Endothelial cell of umbilical vein (primary cell): ENCODE measurements at regions not wholly inside any gene's neighbourhood (a gene's known extent, or its start where the extent isn't known, plus 50 kb on each side); places are given as distances from the start of the nearest gene placed in this dataset.

Source experiments
- BruUV-seq: library from RNA; stranded (reverse); fragments of 400-500 nt; replicated peaks from 2 replicates; lab custom pipeline; 2021; lab: Mats Ljungman, UMichigan
- CTCF ChIA-PET: fragments of 300-600, 350-600 bp; sonication (Branson Sonifier 250); formaldehyde crosslinking; loops from one replicate; lab custom pipeline; 2021; ENCODE audit warnings: antibody characterized with exemption, inconsistent platforms; lab: Charles Lee
- POLR2A ChIA-PET: fragments of 300-600, 350-600 bp; sonication (Branson Sonifier 250); formaldehyde crosslinking; loops from one replicate; lab custom pipeline; 2021; ENCODE audit warnings: antibody characterized with exemption, inconsistent platforms; lab: Charles Lee
- DNase-seq: peaks from one replicate; pipeline ENCODE4 v3.0.0-alpha.2; 2011; ENCODE audit warnings: low read depth, low spot score
- FAIRE-seq: peaks from 2 replicates; lab custom pipeline; 2011; peaks lifted over from hg19 to GRCh38; lab: Jason Lieb, UNC
- H2AFZ ChIP-seq: 2 replicates; pipeline ENCODE4 v1.6.0; 2012; ENCODE audit warnings: low read depth, low read length, control low read depth, inconsistent platforms
- H3K27ac ChIP-seq: 2 replicates; pipeline ENCODE4 v1.5.1; 2011; ENCODE audit warnings: low read depth, mild to moderate bottlenecking, control low read depth, low read length, moderate library complexity; ENCODE audit not compliant: insufficient read depth
- H3K27me3 ChIP-seq, 2 experiments: 2 replicates each; pipeline versions ENCODE4 v1.6.0 to v1.6.1; 2011; ENCODE audit warnings: low read length in 2 of 2, mixed read lengths in 1 of 2; ENCODE audit not compliant: control insufficient read depth in 2 of 2, insufficient read depth in 2 of 2
- H3K36me3 ChIP-seq, 2 experiments: 2 replicates in 1 of 2; 3 replicates in 1 of 2; pipeline ENCODE4 v1.5.1; 2011; ENCODE audit warnings: low read length in 2 of 2, mild to moderate bottlenecking in 1 of 2, moderate library complexity in 1 of 2; ENCODE audit not compliant: control insufficient read depth in 2 of 2, insufficient read depth in 2 of 2; ENCODE audit errors: extremely low read depth in 1 of 2
- H3K4me1 ChIP-seq: 3 replicates; pipeline ENCODE4 v1.5.1; 2011; ENCODE audit warnings: mild to moderate bottlenecking, low read length; ENCODE audit not compliant: control insufficient read depth, insufficient read depth; ENCODE audit errors: extremely low read depth
- H3K4me2 ChIP-seq: 2 replicates; pipeline ENCODE4 v1.6.1; 2011; ENCODE audit warnings: low read length, control low read depth, mixed read lengths; ENCODE audit not compliant: insufficient read depth
- H3K4me3 ChIP-seq, 3 experiments: fragments of 200-600 bp in 1 of 3; sonication (generic), shearing (Covaris generic) in 1 of 3; replicated peaks in 1 of 3; 2 replicates each; pipeline ENCODE4 v1.5.1; 2011 to 2016; ENCODE audit warnings: control low read depth in 3 of 3, low read length in 3 of 3, mild to moderate bottlenecking in 2 of 3, inconsistent platforms in 1 of 3, low read depth in 1 of 3, moderate library complexity in 1 of 3; ENCODE audit not compliant: insufficient read depth in 1 of 3
- H3K79me2 ChIP-seq: 2 replicates; pipeline ENCODE4 v1.6.0; 2012; ENCODE audit warnings: low read length, inconsistent platforms; ENCODE audit not compliant: control insufficient read depth, insufficient read depth
- H3K9ac ChIP-seq: replicated peaks from 2 replicates; pipeline ENCODE3; 2011; ENCODE audit warnings: low read length, control low read depth; ENCODE audit not compliant: insufficient read depth; ENCODE audit errors: extremely low read depth
- H3K9me1 ChIP-seq: replicated peaks from 3 replicates; pipeline ENCODE4 v1.6.0; 2011; ENCODE audit warnings: mild to moderate bottlenecking, low read length; ENCODE audit not compliant: control insufficient read depth, insufficient read depth; ENCODE audit errors: extremely low read depth
- H3K9me3 ChIP-seq: replicated peaks from 2 replicates; pipeline ENCODE4 v1.5.1; 2012; ENCODE audit warnings: low read length, inconsistent platforms; ENCODE audit not compliant: control insufficient read depth, insufficient read depth
- H4K20me1 ChIP-seq: replicated peaks from 2 replicates; pipeline ENCODE3; 2011; ENCODE audit warnings: mild to moderate bottlenecking, low read length; ENCODE audit not compliant: control insufficient read depth, insufficient read depth; ENCODE audit errors: extremely low read depth
- CTCF ChIP-seq, 2 donors: IDR thresholded peaks; 1 replicate in 1 of 2; 2 replicates in 1 of 2; pipeline ENCODE4 v1.5.1; 2011; ENCODE audit warnings: low read length in 2 of 2, mild to moderate bottlenecking in 2 of 2, moderate library complexity in 2 of 2, control low read depth in 1 of 2, inconsistent platforms in 1 of 2, low read depth in 1 of 2; ENCODE audit not compliant: insufficient read depth in 1 of 2; ENCODE audit errors: extremely low read depth in 1 of 2
- EZH2 ChIP-seq: IDR thresholded peaks from 2 replicates; pipeline ENCODE4 v1.6.1; 2012; ENCODE audit warnings: borderline replicate concordance, low read depth, mild to moderate bottlenecking, moderate library complexity, low read length, inconsistent platforms; ENCODE audit not compliant: severe bottlenecking
- FOS ChIP-seq: IDR thresholded peaks from 2 replicates; pipeline ENCODE4 v1.6.1; 2011; ENCODE audit warnings: mild to moderate bottlenecking, low read length, moderate library complexity, borderline replicate concordance; ENCODE audit not compliant: insufficient read depth
- GATA2 ChIP-seq: IDR thresholded peaks from 2 replicates; pipeline ENCODE4 v1.7.0; 2011; ENCODE audit warnings: low read depth, mild to moderate bottlenecking, moderate library complexity, mixed read lengths, low read length; ENCODE audit not compliant: insufficient read length, insufficient read depth
- JUN ChIP-seq: IDR thresholded peaks from 2 replicates; pipeline ENCODE4 v1.6.1; 2011; ENCODE audit warnings: borderline replicate concordance, low read depth; ENCODE audit not compliant: insufficient read length, insufficient read depth
- MAX ChIP-seq: IDR thresholded peaks from 2 replicates; pipeline ENCODE4 v1.6.1; 2011; ENCODE audit not compliant: insufficient read depth, insufficient read length
- MYC ChIP-seq: IDR thresholded peaks from one replicate; pipeline ENCODE4 v1.6.1; 2011; ENCODE audit warnings: mild to moderate bottlenecking, low read depth, low read length
- POLR2A ChIP-seq: IDR thresholded peaks from 2 replicates; pipeline ENCODE4 v1.6.1; 2012; ENCODE audit warnings: low read depth, mild to moderate bottlenecking, control low read depth, low read length
- POLR2AphosphoS5 ChIP-seq: IDR thresholded peaks from 2 replicates; pipeline ENCODE4 v1.6.1; 2012; ENCODE audit warnings: low read depth, mild to moderate bottlenecking, control low read depth, low read length, moderate library complexity; ENCODE audit not compliant: insufficient read depth
- dilution Hi-C: fragments of 300-500 bp; cut with MboI; formaldehyde crosslinking; loops from one replicate; pipeline ENCODE4 v1.15.0; 2019; ENCODE audit warnings: low sequenced_read_pairs; ENCODE audit not compliant: extremely low pct_ligation_motif_present
- intact Hi-C: fragments of 100-400 bp; cut with micrococcal nuclease; formaldehyde crosslinking; loops from one replicate; pipeline ENCODE4 v1.10.0; 2022

GRCh38 chr3:110795163-110795562 is 276.5 kb upstream of the NECTIN3 start:
- POLR2A ChIA-PET = no interaction called here

GRCh38 chr3:110799271-110799670 is 272.3 kb upstream of the NECTIN3 start:
- no peak overlapping the region for H3K4me3 ChIP-seq
- H3K79me2 ChIP-seq = no peaks in the 10 kb centered on the region
- H3K36me3 ChIP-seq = no peaks in the 10 kb centered on the region
- TF ChIP-seq GATA2 (no peak), EZH2 (no peak), POLR2A (no peak), POLR2AphosphoS5 (no peak), JUN (no peak), MYC (no peak), MAX (no peak), CTCF (IDR thresholded peaks at IDR 0.05; ENCODE audit: extremely low read depth in 1 of 2, insufficient read depth in 1 of 2, low read depth in 1 of 2, low read length in 2 of 2) (no peak), FOS (no peak)
- H3K9me1 ChIP-seq = no peaks in the 10 kb centered on the region
- no peaks in the 10 kb centered on the region for H3K4me1 ChIP-seq
- FAIRE-seq = no peak
- no peaks in the 10 kb centered on the region for H4K20me1 ChIP-seq
- ChIA-PET POLR2A (no interaction called here), CTCF (interaction anchor here (1.4 kb wide), 1 partner anchor 12 kb away, joined by 5 read pairs; no protein-coding TSS in a partner anchor)
- DNase-seq = no peak
- H3K27me3 ChIP-seq = no peaks in the 10 kb centered on the region
- H3K4me2 ChIP-seq = no peak overlapping the region
- no TSS peak for BruUV-seq
- intact Hi-C loops (no loop called here), dilution Hi-C loops (no loop called here)
- H2AFZ ChIP-seq = no peak overlapping the region
- no peaks in the 10 kb centered on the region for H3K9me3 ChIP-seq
- H3K27ac ChIP-seq = no peak overlapping the region
- no peak overlapping the region for H3K9ac ChIP-seq

More at GRCh38 chr3:110795163-110795562, 276.5 kb upstream of the NECTIN3 start:
- no peak for TF ChIP-seq MYC
- TF ChIP-seq JUN = no peak
- TF ChIP-seq CTCF (IDR thresholded peaks at IDR 0.05; ENCODE audit: extremely low read depth in 1 of 2, insufficient read depth in 1 of 2, low read depth in 1 of 2, low read length in 2 of 2) = no peak
- TF ChIP-seq GATA2 = no peak
- H3K79me2 ChIP-seq = no peaks in the 10 kb centered on the region
- intact Hi-C loops = no loop called here
- H3K36me3 ChIP-seq = no peaks in the 10 kb centered on the region
- no peak overlapping the region for H3K9ac ChIP-seq
- no peak for DNase-seq
- dilution Hi-C loops = no loop called here
- no peaks in the 10 kb centered on the region for H3K9me3 ChIP-seq
- no peak overlapping the region for H3K4me2 ChIP-seq
- H3K27ac ChIP-seq = no peak overlapping the region
- no peaks in the 10 kb centered on the region for H3K4me1 ChIP-seq
- FAIRE-seq = no peak
- no peaks in the 10 kb centered on the region for H4K20me1 ChIP-seq
- H3K9me1 ChIP-seq = no peaks in the 10 kb centered on the region
- no peaks in the 10 kb centered on the region for H3K27me3 ChIP-seq
- CTCF ChIA-PET = interaction anchor here (1.0 kb wide), 1 partner anchor 9 kb away, joined by 3 read pairs; no protein-coding TSS in a partner anchor
- no peak overlapping the region for H3K4me3 ChIP-seq
- H2AFZ ChIP-seq = no peak overlapping the region
- BruUV-seq = no TSS peak
